LNCAP (cell line): ENCODE measurements at regions not wholly inside any gene's neighbourhood (a gene's known extent, or its start where the extent isn't known, plus 50 kb on each side); places are given as distances from the start of the nearest gene placed in this dataset.

ENCODE experiments used
- CTCF ChIP-seq: fragments of 450-650 bp; IDR thresholded peaks from 2 replicates; pipeline ENCODE4 v1.5.1; 2017; ENCODE audit warnings: mild to moderate bottlenecking

GRCh38 chr21:16570856-16571255 lies 841.1 kb downstream of the USP25 start:
- TF ChIP-seq CTCF = no peak

GRCh38 chr21:16571594-16571993 lies 841.8 kb downstream of the USP25 start:
- no peak for TF ChIP-seq CTCF

GRCh38 chr21:16572032-16572431 lies 842.2 kb downstream of the USP25 start:
- no peak for TF ChIP-seq CTCF

- TF ChIP-seq CTCF = no peak
Observed at GRCh38 chr21:16573578-16573977, 843.8 kb downstream of the USP25 start.

GRCh38 chr21:16577975-16578374 lies 848.2 kb downstream of the USP25 start:
- no peak for TF ChIP-seq CTCF

GRCh38 chr21:16578912-16579311 lies 849.1 kb downstream of the USP25 start:
- TF ChIP-seq CTCF = no peak

GRCh38 chr21:16579538-16579937 lies 849.8 kb downstream of the USP25 start:
- no peak for TF ChIP-seq CTCF

GRCh38 chr21:16580661-16581060 lies 850.9 kb downstream of the USP25 start:
- no peak for TF ChIP-seq CTCF
